ENCODE measurements at regions not wholly inside any gene's neighbourhood (a gene's known extent, or its start where the extent isn't known, plus 50 kb on each side); places are given as distances from the start of the nearest gene placed in this dataset.

DNA sequence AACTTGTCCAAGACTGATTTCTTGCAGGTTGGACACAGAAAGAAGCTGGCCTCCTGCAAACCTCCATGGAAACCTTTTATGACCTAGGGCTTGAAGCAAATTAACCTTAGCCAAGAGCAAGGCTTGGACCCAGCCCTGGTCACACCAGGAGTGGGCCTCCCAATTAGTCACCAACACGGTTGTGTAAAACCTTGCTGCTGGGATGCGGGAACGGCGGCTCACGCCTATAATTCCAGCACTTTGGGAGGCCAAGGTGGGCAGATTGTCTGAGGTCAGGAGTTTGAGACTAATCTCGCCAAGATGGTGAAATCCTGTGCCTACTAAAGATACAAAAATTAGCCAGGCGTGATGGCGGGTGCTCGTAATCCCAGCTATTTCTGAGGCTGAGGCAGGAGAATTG is 419.9 kb downstream of the AASDHPPT start:
- TF ChIP-seq, protein P1, sequence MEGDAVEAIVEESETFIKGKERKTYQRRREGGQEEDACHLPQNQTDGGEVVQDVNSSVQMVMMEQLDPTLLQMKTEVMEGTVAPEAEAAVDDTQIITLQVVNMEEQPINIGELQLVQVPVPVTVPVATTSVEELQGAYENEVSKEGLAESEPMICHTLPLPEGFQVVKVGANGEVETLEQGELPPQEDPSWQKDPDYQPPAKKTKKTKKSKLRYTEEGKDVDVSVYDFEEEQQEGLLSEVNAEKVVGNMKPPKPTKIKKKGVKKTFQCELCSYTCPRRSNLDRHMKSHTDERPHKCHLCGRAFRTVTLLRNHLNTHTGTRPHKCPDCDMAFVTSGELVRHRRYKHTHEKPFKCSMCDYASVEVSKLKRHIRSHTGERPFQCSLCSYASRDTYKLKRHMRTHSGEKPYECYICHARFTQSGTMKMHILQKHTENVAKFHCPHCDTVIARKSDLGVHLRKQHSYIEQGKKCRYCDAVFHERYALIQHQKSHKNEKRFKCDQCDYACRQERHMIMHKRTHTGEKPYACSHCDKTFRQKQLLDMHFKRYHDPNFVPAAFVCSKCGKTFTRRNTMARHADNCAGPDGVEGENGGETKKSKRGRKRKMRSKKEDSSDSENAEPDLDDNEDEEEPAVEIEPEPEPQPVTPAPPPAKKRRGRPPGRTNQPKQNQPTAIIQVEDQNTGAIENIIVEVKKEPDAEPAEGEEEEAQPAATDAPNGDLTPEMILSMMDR (conservative IDR thresholded peaks at IDR 0.05; ENCODE audit: low read depth, low read length): no peak
- TF ChIP-seq EZH2 (IDR thresholded peaks at IDR 0.05; ENCODE audit: low read length, unreplicated experiment) (no peak), EZH2phosphoT487 (IDR thresholded peaks at IDR 0.05; ENCODE audit: borderline replicate concordance, low read length) (no peak)

Data from PC-3 (cell line).